GM19452 (cell line): ENCODE measurements at regions not wholly inside any gene's neighbourhood (a gene's known extent, or its start where the extent isn't known, plus 50 kb on each side); places are given as distances from the start of the nearest gene placed in this dataset.

Experiments
- ATAC-seq: cut with Tn5 transposase; IDR thresholded peaks from one replicate; pipeline ENCODE4 v1.9.1; 2021; ENCODE audit not compliant: unreplicated experiment

DNA sequence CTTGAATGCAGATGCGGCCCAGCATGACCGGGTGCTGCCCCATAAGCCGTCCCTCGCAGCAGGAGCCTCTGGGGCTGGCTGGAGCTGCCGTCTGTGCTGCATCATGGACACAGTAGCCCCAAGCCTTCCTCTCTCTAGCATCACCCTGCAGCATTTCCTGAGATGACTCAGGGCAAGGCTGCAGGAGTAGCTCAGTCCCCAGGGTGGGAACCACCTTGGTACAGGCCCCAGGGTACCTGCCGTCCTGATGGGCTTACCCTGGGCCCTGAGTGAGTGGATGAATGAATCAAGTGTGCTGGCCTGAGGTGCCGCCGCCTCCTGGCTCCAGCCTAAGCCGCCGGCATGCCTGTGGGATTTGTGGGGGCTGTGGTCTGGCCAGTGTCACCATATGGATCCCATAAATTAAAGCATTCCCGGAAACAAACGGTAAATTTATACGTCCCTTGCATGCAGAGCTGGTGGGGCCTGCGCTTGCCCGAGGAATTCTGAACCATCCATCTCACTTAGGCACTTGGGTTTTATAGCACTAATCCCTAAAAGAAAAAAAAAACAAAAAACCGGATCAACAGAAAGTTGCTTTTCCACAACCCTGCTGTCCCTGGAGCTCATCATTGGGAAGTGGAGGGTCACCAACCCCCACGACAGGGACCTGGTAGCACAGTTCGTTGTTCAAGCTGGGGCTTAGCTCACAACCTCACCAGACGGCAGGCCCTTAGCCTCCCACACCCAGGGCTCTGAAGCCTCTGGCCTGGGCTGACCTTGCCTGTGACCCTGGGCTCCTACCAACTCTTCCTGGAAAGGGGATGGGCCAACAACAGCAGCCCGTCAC, 242.6 kb upstream of the CIBAR2 start:
- ATAC-seq, result no peak

DNA sequence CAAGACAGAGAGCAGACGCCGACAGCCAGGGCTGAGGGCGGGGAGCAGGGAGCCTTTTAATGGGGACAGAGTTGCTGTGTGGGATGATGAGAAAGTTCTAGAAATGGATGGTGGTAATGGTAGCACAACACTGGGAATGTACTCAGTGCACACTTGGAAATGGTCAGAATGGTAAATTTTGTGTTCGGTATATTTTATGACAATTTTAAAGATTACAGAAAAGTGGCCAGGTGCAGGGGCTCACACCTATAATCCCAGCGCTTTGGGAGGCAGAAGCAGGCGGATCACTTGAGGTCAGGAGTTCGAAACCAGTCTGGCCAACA, 243.2 kb upstream of the CIBAR2 start:
- no peak for ATAC-seq

DNA sequence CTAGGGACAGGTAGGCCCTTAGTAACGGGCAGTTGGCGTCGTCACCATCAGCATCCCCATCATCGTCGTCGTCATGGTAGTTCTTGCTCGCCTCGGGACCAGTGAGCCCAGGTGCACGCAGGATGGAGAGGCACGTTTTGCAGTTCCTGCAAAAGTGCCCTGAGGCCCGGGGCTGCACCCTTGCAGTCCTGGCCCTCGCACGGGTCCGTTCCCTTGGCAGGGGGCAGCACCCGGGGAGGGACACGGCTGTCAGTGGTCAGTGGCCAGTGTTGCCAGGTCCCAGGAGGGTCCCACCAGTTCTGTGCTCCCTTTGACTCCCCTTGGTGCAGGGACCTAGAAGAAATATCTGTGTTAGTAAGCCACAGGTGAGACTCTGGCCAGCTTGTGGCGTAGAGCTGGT, 243.9 kb upstream of the CIBAR2 start:
- ATAC-seq, result no peak

DNA sequence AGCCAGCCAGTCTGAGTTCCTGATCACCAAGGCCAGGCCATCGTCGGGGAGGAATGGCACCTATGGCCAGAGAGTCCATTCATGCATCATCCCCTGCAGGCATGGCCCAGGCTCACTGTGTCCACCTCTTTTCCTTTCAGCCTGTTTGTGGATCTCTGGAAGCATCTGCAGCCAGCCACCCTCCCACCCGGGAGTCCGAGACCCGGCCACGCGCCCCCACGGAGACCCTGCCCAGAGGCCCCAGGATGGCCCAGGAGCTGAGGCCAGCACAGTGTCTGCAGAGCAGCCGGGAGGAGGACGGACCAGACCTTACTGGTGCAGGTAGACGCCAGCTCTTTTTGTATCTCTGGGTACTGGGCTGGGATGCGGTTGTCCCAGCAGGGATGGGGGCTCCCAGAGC, 245.1 kb upstream of the CIBAR2 start:
- ATAC-seq, result no peak

DNA sequence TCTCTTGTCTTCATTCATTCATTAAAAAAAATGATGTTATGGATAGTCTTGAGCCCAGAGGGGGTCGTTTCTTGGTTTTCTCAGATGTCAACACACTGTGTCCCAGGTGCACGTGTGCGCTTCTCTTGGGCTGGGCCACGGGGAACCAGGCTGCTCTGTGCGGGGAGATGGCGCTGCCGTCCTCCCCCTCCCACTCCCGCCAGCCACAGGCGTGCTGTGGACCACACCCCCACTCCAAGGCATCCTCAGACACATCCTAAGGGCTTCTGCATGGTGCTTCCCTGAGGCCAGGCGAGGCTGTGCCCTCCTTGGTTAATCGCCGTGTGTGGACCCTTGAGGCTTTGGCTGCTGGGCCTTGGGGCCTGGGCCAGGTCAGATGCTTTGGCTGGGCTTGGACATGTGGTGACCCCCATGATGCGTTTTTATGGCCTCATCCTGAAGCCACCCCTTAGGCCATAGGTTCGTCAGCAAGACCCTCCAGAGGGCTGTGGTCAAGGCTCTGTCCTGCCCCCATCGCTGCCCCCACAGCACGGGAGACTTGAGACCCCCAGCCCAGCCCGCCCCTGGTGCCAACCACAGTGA, 245.7 kb upstream of the CIBAR2 start:
- ATAC-seq, result no peak

DNA sequence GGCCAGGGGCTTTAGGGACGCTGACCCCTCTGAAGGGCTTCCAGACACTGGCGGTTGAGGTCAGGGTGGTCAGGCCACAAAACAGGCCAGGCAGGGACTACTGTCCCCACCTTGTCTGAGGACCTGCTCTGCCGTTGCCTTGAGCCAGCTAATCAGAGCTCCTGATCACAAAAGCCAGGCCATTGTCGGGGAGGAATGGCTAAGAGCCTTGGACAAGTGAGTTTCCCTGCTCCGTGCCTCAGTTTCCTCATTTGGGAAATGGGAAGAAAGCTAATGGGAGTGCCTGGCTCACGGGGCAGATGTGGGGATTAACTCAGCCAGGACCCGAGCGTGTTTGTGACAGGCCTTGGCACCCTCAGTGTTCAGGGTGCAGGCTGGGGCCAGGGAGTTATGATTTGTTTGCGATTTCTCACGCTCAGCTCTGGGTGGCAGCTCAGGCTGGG, 246.5 kb upstream of the CIBAR2 start:
- ATAC-seq, result no peak

DNA sequence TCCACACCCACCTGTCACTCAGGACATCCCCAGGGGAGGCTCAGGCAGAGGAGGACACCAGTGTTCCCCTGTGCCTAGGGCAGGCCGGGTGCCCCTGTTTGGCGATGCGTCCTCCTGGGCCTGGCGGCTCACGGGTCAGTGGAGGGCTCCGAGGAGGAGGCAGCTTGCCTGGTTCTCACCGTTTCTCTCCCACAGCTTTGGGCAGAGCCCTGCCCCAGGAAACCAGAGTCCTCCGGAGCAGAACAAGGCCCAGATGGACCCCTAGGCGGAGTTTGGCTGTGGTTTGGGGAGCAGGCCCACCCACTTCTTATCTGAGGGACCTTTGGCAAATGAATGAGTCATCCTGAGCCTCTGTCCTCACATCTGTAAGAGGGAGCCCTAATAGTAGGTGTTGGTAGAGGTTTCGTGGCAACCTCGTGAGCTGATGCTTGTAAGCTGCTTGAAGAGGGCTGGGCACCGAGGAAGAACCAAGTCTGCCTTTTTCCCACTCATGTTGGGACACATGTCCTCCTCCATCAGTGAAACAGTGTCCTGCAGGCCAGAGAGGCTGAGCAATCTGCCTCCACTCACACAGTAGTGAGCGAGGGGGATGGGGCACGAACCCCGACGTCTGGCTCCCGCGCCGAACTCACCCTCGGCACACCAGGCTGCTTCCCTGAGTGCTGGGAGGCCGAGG, 247.0 kb upstream of the CIBAR2 start:
- no peak for ATAC-seq

DNA sequence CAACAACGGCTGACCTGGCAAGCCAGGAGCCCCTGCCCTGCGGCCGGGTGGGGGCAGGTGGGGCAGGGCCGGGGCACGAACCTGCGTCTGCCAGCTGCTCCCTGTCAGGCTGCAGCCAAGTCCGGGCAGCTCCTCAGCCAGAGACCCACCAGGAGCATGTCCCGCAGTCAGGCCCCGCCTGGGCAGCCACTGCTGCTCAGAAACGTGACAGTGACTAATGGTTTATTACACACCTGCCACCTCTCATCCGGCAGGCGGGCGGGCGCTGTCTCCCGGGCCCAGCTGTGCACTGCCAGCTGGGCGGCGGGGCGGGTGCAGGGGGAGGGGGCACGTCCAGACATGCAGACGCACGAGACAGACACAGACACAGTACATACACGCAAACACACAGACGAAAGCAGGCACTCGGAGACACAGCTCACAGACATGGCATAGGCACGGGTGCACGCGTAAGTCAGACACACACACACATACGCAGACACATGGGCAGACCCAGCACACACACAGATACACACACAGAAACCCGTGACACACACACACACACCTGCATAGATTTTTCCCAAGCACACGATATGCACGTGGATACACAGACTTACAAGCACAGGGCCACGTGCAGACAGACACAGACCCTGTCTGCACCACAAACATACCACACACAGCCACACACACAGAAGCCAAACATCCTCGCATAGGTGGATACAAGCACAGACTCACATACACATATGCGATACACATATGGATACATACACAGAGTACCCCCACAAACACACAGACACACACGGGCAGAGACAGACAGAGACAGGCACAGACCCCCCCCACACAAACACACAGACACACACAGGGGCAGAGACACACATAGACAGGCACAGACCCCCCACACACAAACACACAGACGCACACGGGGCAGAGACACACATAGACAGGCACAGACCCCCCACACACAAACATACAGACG, 248.3 kb upstream of the CIBAR2 start:
- ATAC-seq, result no peak

DNA sequence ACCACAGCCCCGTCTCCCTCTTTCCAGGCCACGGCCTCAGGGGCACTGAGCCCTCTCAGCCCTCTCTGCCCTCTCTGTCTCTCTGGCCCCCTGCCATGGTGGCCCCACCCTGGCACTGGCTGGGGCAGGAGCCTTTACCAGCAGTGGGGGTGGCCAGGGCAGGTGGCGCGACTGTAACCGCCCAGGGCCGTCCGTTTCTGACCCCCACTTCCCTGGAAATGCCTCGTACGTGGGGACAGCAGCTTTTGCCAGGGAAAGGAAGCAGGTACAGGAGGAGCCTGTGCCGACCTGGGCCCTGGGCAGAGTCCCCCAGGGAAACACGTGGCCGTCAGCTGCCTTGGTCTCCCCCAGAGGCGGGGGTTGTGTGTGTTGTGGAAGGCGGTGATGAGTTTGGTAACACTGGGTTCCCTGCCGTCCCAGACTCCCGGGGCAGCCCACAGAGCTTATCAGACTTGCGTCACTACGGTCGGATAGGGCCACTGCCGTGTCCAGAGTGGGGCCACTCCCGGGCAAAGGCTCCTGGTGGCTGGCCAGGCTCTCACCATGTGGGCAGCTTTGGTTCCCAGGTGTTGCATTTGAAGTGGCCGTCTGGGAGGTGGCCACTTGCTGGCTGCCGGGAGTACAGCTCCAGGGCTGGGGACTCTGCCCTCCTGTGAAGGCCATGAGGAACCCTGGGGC, 249.3 kb upstream of the CIBAR2 start:
- no peak for ATAC-seq

DNA sequence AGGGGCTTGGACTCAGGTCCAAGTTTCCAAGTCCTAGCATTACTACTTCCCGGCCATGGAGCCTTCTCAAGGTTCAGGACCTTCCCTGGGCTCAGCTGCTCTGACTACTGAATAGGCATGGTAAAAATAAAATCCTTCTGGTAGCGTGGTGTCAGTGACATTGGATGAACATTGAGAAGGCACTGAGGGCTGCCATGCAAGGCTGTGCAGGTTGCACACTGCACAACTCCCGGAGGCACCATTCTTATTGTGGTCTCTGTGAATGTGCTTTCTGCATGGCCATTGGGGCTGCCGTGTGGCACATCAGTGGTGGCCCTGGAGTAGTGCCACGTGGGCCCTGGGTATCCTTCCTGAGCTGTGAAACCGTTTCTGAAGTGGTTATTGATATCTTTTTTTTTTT, 250.2 kb upstream of the CIBAR2 start:
- no peak for ATAC-seq

DNA sequence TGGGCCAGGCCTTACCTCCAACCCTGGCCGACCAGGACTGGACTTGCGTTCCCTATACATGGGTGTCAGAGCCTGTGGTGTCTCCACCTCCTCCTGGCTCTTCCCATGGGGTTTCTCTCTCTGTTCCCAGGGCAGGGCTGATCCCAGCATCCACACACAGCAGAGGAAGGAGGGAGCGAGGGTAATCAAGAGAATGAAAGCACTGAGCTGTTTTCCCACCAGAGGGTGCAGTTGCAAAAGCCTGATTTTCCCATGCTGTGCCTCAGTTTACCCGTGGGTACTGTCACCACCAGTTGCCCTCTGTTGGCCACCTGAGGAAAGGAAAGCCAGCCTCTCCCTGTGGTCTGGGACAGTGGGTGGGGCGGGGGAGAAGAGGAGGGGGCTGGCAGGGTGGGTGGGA, 249.7 kb upstream of the GSE1 start:
- ATAC-seq, result no peak

DNA sequence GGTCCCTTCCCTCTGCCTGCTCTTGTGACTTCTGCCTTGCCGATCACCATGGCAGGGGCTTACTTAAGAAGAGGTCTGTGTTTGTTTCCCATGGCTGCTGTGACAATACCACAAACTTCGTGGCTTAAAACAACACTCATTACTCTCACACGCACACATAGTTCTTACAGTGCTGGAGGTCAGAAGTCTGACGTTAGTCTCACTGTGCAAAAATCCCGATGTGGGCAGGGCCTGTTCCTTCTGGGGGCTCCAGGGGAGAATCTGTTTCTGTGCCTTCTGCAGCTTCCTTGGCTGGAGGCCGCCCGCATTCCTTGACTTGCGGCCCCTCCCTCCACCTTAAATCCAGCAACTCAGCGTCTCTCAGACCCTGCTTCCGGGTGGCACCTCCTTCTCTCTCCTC, 249.2 kb upstream of the GSE1 start:
- ATAC-seq, result no peak

DNA sequence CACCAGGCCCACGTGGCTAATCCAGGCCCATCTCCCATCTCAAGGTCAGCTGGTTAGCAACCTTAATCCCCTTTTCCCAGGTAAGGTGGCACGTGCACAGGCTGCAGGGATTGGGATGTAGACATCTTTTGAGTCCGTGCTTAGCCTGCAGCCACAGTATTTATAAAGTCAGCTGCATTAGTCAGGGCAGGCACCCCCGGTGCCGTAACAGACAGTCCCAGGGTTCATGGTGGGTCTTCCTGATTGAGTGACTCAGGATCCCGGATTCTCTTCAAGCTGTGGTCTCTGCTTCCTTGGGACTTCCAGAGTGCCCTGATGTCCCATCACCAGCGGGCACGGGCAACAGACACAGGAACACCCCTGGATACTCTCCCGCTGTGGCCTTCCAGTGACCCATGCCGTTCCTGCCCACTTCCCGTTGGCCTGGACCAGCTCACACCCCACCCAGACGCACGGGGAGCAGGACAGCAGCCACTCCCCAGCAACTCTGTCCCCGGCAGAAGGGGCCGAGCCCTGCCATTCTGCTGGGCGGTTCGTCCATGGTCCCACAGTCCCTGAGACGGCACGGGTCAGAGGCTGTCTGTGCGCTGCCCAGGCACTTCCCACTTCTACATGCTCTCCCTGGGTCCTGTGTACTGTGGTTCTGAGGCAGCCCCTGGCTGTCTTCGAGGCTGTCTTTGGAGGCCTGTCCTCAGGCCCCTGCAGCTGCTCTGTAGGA, 248.6 kb upstream of the GSE1 start:
- ATAC-seq, result no peak

DNA sequence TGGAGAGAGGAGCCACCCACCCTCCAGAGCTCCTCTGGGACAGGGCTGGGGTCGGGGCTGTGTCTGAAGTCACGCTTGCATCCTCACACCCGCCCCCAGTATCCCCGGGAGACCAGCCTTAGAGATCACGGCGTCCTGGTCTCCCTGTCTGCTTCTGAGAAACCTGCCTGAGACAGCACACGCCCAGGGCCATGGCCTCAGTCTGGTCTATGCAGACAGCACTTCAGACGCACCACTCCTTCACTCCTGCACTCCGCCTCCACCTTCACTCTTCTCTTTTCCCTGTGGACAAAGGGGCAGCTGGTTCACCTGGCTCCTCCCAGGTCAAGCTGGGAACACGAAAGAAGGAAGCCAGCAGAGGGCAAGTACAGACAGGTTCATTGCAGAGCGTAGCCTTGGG, 248.0 kb upstream of the GSE1 start:
- ATAC-seq, result no peak

DNA sequence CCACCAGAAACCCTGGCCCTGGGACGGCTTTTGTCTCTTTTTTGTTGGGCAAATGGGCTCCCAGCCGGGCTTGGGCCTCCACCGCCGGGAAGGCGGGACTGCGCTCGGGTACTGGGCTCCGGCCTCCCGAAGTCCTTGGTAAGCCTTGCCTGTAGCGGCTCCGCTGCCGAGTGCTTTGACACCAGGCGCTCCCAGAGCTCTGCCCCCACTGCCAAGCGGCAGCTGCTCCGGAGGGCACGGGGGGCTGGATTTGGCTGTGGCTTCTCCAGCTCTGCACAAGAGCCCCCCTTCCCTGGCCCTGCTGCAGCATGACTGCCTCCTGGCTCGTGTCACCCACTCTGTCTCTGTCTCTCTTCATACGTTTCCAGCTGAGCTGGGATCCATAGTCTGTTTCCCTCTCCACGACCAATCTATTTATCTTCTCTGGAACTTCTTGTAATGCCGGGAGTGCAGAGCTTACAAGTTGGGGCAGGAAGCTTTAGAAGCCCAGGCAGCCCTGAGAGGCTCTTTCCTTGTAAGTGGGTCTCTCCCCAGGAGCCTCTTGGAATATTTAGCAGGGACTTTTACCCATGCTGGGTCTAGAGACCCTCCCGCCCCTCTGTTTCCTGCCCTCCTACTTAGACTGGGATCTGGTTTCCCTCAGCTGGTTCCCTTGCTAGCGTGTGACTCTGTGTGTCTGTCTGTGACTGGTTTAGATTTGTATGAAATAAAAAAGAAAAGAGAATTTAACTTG, 246.9 kb upstream of the GSE1 start:
- no peak for ATAC-seq

DNA sequence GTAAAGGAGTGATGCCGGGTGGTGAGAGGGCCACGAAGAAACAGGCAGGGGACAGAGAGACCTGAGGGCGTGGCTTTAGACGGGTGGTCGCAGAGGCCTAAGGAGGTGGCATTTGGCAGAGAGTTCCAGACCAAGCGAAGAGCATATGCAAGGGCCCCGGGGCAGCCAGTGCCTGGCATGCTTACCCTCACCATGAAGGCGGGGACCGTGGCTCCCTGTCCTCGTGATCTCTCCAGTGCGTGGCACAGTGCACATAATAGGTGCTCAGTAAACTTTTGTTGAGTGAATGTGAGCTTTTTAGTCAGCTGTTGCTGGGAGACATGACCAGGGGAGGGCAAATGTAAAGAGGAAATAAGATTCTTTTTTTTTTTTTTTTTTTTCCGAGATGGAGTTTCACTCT, 245.6 kb upstream of the GSE1 start:
- no peak for ATAC-seq

DNA sequence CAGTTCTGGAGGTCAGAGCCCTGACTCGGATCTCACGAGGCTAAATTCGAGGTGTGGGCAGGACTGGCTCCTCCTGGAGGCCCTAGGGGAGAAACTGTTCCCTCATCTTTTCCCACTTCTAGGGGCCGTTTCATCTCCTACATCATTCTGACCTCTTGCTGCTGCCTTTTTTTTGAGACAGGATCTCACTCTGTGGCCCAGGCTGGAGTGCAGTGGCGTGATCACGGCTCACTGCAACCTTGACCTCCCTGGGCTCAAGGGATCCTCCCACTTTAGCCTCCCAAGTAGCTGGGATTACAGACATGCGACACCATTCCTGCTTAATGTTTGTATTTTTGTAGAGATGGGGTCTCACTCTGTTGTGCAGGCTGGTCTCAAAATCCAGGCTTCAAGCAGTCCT, 244.1 kb upstream of the GSE1 start:
- ATAC-seq, result no peak

DNA sequence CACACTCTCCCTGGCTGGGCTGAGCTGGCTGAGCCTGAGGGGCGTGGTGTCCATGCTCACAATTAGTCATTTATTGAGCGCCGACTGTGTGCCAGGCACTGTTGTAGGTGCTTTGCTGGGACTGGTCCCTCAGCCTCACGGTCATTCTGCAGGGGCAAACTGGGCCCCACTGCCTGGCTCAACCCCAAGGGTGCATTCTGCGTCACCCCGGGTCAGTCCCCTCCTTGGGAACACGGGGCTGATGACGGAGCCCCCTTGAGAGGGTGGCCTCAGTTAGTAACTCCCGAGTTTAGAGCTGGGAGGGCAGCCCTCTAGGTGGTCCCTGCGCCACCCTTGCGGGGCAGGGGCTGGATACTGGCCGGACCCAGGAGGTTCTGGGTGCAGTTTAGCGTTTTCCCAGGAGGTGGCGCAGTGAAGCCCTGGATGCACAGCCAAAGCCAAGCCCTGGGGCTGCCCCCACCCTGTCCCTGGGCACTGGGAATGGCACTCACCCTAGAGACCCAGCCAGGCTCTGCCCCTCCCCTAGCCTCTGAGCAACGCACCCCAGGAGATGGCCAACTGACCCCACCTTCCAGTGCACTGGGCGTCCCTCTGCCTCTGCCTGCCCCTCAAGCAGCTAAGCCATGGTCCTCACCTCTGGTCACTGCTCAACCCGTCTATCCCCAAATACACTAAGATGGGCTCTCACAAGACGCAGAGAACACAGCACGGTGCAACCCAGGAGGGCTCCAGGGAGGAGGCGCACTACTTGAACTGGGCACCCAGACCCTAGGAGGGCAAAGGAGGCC, 243.2 kb upstream of the GSE1 start:
- ATAC-seq, result no peak

DNA sequence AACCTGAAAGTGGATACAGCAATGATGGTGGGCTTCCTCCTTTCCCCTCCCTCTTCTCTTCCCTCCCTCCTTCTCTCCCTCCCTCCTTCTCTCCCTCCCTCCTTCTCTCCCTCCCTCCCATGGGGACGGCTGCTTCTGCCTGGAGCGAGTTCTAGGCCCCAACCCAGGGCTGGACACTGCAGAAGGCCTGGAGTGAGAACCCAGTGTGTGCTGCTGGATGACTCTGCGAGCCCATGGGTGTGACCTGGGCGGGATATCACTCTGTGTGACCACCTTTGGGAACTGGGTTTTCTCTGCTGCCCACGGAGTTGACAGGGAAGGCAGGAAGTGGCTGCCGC, 242.6 kb upstream of the GSE1 start:
- ATAC-seq, result no peak
